ENCODE measurements at regions not wholly inside any gene's neighbourhood (a gene's known extent, or its start where the extent isn't known, plus 50 kb on each side); places are given as distances from the start of the nearest gene placed in this dataset.

DNA sequence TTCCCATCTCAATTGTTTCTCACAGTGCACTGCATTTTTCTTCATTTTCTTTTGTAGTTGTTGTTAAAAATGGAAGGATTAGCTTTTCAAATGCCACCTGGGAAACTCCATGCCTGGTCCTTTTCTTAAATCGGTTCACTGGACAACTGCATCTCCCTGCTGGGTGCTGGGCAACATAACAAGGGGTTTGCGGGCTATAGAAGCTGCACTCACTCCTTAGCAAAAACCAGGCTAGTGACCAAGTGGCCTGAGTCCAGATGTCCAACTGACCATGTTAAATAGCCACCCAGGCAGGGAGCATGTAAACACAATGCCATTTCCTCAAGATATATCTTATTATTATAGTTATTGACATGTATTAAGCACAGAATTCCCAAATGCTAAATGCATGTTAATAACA lies 264.9 kb downstream of the ICOS start:
- TF ChIP-seq SUZ12 (IDR thresholded peaks at IDR 0.05; ENCODE audit: extremely low read depth, insufficient read depth, insufficient read length) (no peak), ZNF274 (IDR thresholded peaks at IDR 0.05; ENCODE audit: low read depth, low read length) (no peak)

Data from NT2/D1 (cell line).